Hepatocyte (in vitro differentiated cells): ENCODE measurements at regions not wholly inside any gene's neighbourhood (a gene's known extent, or its start where the extent isn't known, plus 50 kb on each side); places are given as distances from the start of the nearest gene placed in this dataset.

Experiments used
- DNase-seq: peaks from one replicate; pipeline ENCODE4 v3.0.0-alpha.2; 2016; ENCODE audit warnings: low spot score
- H2AFZ ChIP-seq: fragments of 200-600 bp; sonication (generic); 2 replicates; pipeline ENCODE4 v1.6.0; 2016; ENCODE audit warnings: antibody characterized with exemption, mild to moderate bottlenecking
- H3K27ac ChIP-seq: fragments of 200-600 bp; sonication (generic); 2 replicates; pipeline ENCODE4 v1.5.1; 2016; ENCODE audit warnings: mild to moderate bottlenecking
- H3K27me3 ChIP-seq: fragments of 200-600 bp; sonication (generic); 2 replicates; pipeline ENCODE4 v1.6.1; 2016
- H3K36me3 ChIP-seq: fragments of 200-600 bp; sonication (generic); replicated peaks from 2 replicates; pipeline ENCODE4 v1.5.1; 2016; ENCODE audit warnings: low read depth; ENCODE audit not compliant: insufficient read depth
- H3K4me1 ChIP-seq: fragments of 200-600 bp; sonication (generic); 2 replicates; pipeline ENCODE4 v1.5.1; 2016; ENCODE audit warnings: mild to moderate bottlenecking, moderate library complexity; ENCODE audit not compliant: insufficient read depth
- H3K4me2 ChIP-seq: fragments of 200-600 bp; sonication (generic); 2 replicates; pipeline ENCODE4 v1.6.0; 2016
- H3K4me3 ChIP-seq: fragments of 200-600 bp; sonication (generic); 2 replicates; pipeline ENCODE4 v1.5.1; 2016; ENCODE audit warnings: mild to moderate bottlenecking
- H3K79me2 ChIP-seq: fragments of 200-600 bp; sonication (generic); 2 replicates; pipeline ENCODE4 v1.6.0; 2017; ENCODE audit warnings: mild to moderate bottlenecking
- H3K9me2 ChIP-seq: fragments of 200-600 bp; sonication (generic); replicated peaks from 2 replicates; pipeline ENCODE4 v1.6.0; 2017; ENCODE audit warnings: mild to moderate bottlenecking; ENCODE audit not compliant: insufficient read depth
- H3K9me3 ChIP-seq: fragments of 200-600 bp; sonication (generic); 2 replicates; pipeline ENCODE4 v1.5.1; 2016; ENCODE audit warnings: low read depth, mild to moderate bottlenecking
- H4K20me1 ChIP-seq: fragments of 200-600 bp; sonication (generic); 2 replicates; pipeline ENCODE4 v1.6.0; 2016; ENCODE audit warnings: mild to moderate bottlenecking; ENCODE audit not compliant: insufficient read depth, poor library complexity, severe bottlenecking
- EZH2 ChIP-seq: fragments of 200-600 bp; sonication (generic); IDR thresholded peaks from 2 replicates; pipeline ENCODE4 v1.6.1; 2016; ENCODE audit warnings: antibody characterized with exemption, mild to moderate bottlenecking, borderline replicate concordance
- EZH2phosphoT487 ChIP-seq: fragments of 200-600 bp; sonication (generic); IDR thresholded peaks from one replicate; pipeline ENCODE4 v1.6.1; 2018; ENCODE audit warnings: antibody characterized with exemption, mild to moderate bottlenecking, low read depth, moderate library complexity; ENCODE audit not compliant: unreplicated experiment, severe bottlenecking
- WGBS: methylation state at CpG from one replicate; pipeline ENCODE4 v1.1.6; 2016; ENCODE audit warnings: low lambda C conversion rate; ENCODE audit errors: missing lambda C conversion rate; 5-methylcytosine and 5-hydroxymethylcytosine counted together
- TF ChIP-seq, protein P1 (sequence below): fragments of 200-600 bp; sonication (generic); IDR thresholded peaks from 2 replicates; pipeline ENCODE4 v1.5.1; 2016; ENCODE audit warnings: antibody characterized with exemption, mild to moderate bottlenecking; ENCODE audit not compliant: poor library complexity

DNA sequence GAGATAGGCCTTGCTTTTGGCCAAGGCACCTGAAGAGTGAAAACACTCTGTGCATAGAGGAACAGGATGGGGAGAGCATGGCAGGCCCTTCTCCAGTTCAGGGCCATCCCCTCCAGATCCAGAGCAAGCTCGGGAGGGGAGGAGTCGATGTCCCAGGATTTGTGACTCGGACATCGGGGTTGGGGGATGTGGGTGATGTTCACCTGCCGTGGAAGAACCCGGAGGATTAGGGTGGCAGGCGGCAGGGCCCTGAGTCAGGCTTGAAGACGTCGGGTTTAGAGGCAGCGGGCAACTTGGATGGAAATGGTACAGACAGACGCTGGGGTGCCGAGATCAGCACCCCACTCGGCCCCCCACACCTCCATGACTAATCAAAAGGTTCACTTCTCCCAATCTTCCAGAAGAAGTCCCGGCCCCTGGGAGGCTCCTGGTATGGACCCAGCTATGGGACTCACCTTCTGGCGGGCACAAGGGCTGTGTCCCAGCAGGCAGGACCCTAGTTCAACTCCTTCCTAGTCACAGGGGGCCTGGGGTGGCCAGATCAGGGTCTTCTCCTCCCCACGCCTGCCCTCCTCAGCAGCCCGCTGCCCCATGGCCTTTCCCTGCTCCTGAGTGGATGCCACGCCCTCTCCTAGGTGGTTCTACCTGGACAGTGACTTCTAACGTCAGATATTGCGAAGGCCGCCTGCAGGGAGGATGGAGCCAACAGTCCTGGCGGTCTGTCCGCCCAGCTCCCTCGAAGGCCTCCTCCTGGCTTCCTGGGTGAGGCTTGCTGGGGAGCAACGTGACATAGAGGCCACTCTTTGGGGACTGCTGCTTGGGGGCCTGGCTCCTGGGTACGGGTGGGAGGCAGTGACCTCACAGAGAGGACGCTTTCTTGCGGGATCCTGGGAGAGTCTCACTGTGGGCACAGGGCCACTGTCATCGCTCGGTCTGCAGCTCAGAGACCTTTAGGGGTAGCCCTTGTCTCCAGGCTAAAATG lies 792.5 kb downstream of the BRD1 start:
- H3K79me2 ChIP-seq, result no peaks in the 10 kb centered on the region
- no peak for DNase-seq
- no peak overlapping the region for H3K4me2 ChIP-seq
- H3K36me3 ChIP-seq, result no peaks in the 10 kb centered on the region
- H3K9me3 ChIP-seq, result no peaks in the 10 kb centered on the region
- no peaks in the 10 kb centered on the region for H4K20me1 ChIP-seq
- no peaks in the 10 kb centered on the region for H3K4me1 ChIP-seq
- no peaks in the 10 kb centered on the region for H3K27me3 ChIP-seq
- no peak overlapping the region for H2AFZ ChIP-seq
- H3K27ac ChIP-seq, result no peak overlapping the region
- TF ChIP-seq EZH2 (no peak), EZH2phosphoT487 (no peak)
- TF ChIP-seq, protein P1, sequence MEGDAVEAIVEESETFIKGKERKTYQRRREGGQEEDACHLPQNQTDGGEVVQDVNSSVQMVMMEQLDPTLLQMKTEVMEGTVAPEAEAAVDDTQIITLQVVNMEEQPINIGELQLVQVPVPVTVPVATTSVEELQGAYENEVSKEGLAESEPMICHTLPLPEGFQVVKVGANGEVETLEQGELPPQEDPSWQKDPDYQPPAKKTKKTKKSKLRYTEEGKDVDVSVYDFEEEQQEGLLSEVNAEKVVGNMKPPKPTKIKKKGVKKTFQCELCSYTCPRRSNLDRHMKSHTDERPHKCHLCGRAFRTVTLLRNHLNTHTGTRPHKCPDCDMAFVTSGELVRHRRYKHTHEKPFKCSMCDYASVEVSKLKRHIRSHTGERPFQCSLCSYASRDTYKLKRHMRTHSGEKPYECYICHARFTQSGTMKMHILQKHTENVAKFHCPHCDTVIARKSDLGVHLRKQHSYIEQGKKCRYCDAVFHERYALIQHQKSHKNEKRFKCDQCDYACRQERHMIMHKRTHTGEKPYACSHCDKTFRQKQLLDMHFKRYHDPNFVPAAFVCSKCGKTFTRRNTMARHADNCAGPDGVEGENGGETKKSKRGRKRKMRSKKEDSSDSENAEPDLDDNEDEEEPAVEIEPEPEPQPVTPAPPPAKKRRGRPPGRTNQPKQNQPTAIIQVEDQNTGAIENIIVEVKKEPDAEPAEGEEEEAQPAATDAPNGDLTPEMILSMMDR, result no peak
- no peaks in the 10 kb centered on the region for H3K9me2 ChIP-seq
- 89% methylated on average over 27 of the region's 30 CpGs for WGBS
- no peak overlapping the region for H3K4me3 ChIP-seq

DNA sequence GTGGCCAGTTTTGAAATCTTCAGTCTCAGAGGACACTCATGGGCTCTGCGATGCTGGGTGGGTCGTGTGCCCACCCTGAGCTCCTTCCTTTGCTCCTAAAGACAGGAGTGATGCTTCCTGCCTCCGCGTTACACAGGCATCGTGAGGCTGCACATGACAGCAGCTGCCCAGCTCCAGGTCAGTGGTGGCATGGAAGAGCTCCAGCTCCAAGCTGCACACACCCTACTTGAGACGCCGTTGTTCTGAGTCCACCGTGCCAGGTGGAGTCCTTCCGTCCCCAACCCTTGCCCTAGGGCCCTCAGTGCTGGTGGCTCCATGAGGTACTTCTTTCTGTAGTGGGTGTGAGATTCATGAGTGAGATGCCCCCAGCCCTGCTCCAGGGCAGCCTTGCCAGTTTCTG lies 794.1 kb downstream of the BRD1 start:
- 94% methylated on average over 9 of the region's 9 CpGs for WGBS
- no peaks in the 10 kb centered on the region for H3K9me3 ChIP-seq
- no peaks in the 10 kb centered on the region for H3K4me1 ChIP-seq
- H3K79me2 ChIP-seq, result no peaks in the 10 kb centered on the region
- H3K27ac ChIP-seq, result no peak overlapping the region
- TF ChIP-seq EZH2 (no peak), EZH2phosphoT487 (no peak)
- TF ChIP-seq, protein P1, result no peak
- H4K20me1 ChIP-seq, result no peaks in the 10 kb centered on the region
- H3K9me2 ChIP-seq, result no peaks in the 10 kb centered on the region
- no peak overlapping the region for H2AFZ ChIP-seq
- no peak overlapping the region for H3K4me2 ChIP-seq
- DNase-seq, result no peak
- no peaks in the 10 kb centered on the region for H3K36me3 ChIP-seq
- H3K27me3 ChIP-seq, result peaks cover 3% of the 10 kb centered on the region
- no peak overlapping the region for H3K4me3 ChIP-seq

DNA sequence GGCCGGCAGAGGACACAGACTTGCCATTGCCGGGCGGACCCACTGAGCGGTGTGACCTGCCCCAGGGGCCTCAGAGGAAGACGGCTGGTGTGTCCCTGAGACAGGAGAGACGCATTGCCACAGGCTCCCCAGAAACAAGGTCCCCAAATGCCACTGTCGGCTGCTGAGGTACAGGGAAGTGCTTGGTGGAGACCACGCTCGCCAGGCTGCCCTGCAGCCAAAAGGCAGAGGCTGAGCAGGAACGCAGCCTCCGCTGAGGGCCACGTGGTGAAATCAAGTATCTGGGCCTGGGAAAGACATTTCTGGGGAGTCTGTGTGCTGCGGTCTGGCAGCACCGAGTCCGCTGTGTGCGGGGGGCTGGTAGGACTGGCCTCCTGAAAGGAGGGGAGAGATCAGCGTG lies 794.9 kb downstream of the BRD1 start:
- Histone ChIP-seq H3K27ac (no peak overlapping the region), H3K36me3 (no peaks in the 10 kb centered on the region), H3K9me3 (no peaks in the 10 kb centered on the region), H3K4me1 (no peaks in the 10 kb centered on the region), H3K4me2 (no peak overlapping the region), H3K9me2 (no peaks in the 10 kb centered on the region), H3K27me3 (peaks cover 4% of the 10 kb centered on the region), H4K20me1 (no peaks in the 10 kb centered on the region), H3K4me3 (no peak overlapping the region), H3K79me2 (no peaks in the 10 kb centered on the region), H2AFZ (no peak overlapping the region)
- DNase-seq, result no peak
- WGBS, result 82% methylated on average over 17 of the region's 17 CpGs
- TF ChIP-seq, protein P1, result no peak
- no peak for TF ChIP-seq EZH2
- TF ChIP-seq EZH2phosphoT487, result no peak
